ENCODE measurements at regions not wholly inside any gene's neighbourhood (a gene's known extent, or its start where the extent isn't known, plus 50 kb on each side); places are given as distances from the start of the nearest gene placed in this dataset.
"Not testable (repeated sequence)": the region's sequence is repeated elsewhere in the genome, so short reads cannot be mapped to it uniquely, and the experiment has no call there.

DNA sequence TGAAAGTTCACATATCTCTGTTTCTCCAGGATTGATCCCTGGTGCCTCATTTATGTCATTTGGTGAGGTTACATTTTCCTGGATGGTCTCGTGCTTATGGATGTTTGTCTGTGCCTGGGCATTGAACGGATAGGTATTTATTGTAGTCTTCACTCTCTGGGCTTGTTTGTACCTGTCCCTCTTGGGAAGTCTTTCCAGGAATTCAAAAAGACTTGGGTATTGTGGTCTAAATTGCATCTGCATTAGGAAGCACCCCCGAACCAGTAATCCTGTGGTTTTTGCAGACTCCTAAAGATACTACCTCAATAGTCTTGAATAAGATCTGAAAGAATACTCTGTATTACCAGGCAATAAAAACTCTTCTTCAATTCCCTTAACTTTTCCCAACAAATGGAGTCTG is 720.8 kb downstream of the SLC6A15 start:
- DNase-seq = no peak

DNA sequence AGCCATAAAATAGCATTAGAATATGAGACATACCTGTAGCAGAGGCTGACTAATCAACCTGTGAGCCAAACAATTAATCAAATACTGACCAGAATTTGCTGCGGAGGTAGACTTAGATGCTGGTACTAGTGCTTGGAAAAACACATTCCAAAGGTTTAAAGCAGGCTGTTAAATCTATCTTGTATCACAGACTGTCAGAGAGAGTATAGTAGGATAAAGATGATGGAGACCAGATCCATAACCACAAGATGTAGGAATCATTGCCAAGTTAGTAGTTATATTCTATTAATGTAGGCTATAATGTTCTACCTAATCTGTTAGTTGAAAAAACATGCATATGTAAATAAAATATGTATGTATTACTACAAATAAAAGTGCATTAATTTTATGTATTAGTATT is 726.2 kb downstream of the SLC6A15 start:
- no peak for DNase-seq

DNA sequence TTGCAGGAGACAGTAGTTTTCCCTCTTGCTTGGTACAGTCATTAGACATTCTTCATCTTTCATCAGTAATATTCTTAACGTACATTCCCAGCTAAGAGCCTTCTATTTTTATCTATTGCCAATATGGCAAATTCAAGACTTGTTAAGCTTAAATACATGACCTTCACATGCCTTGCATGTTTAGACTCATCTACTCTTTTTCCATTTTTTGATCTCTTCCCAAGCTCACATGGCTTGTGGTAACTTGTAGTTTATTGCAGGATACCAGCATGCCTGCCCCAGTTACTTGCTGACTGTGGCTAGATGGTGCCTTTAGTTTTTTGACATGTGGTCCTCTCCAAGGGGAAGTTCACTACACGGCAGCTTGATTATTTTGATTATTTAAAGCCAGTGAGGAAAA is 729.0 kb downstream of the SLC6A15 start:
- no peak for DNase-seq

DNA sequence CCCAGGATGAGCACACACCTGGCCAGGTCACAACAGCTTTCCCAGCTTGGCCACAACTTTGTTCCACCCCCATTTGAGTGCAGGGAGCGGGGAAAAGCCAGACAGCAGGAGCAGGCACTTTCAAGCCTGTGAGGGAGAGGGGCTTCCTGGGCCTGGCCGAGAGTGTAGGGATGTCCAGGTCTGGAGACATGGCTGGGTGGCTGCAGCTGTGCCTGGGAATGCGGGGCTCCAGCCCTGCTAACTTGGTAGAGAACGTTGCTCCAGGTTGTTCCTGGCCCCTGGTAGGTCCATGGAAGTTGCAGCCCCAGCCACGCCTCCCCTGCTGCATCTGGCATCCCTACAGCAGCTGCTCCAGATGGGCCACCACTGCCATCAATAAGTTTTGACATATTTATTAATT is 738.5 kb downstream of the SLC6A15 start:
- no peak for DNase-seq

DNA sequence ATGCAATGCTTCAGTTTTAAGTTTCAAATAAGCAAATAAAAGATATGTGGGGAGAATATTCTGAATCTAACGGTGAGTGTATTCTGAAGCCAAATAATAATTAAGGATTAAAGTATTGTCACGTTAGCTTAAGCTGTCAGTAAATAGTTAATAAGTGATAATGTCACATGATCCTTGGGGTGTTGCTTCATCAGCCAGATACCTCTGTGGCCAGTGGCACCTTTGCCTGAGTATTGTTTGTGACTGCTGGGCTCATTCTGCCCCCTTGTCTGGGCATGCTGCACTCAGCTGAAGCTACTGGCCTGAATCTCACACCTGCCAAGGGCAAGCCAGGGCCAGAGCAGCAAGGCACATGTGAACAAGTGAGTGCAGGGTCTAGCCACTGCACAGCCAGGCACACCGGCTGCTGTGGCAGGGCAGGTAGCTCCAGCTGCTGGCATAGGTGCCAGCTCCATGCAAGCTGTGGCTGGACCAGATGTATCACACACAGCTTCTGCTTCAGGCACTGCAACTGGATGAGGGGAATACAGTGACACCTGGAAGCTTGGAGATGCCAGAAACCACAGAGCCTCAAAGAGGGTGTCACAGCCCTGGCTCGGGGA is 739.7 kb downstream of the SLC6A15 start:
- no peak for DNase-seq

DNA sequence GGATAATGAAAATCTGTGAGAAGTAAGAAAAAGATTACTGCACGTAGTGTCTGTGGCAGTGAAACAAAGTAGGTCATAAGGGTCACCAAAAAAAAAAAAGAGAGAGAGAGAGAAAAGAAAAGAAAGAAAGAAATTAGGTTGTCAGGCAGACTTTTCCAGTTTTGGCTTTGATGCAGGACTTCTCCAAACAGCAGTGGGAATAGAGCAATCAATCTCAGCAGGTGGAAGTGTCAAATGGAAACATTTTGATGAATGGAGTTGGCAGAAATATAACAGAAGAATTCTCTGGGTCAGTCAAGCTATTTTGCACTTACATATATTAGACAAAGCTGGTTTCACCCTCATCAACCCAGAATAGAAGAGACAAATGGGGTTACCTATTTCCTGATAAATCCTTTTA is 745.8 kb downstream of the SLC6A15 start:
- no peak for DNase-seq

DNA sequence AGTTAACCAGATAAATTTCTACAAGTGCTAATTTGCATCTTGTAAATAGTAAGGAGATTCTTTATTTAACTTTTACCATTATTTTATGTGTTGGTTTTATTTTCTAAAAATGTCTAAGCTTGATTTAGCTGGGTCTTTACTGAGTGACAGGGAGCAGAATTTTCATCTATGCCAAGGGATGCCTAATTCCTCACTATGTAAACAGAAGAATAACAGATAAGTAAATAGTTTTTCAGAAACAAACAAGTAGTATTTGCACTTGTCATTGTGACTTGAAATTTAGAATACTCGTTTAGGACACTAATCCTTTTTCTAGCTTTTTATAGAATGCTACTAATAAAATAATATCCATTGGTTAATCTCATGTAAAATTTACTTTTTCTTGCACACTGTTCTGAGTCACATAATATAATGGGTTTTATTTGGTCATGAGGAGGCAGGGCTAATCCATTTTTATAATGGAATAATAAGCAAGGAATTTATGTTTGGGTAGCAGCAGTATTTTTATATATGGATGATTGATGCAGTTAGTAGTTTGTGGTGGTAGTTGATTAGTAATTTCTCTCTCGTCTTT is 746.5 kb downstream of the SLC6A15 start:
- DNase-seq = no peak

DNA sequence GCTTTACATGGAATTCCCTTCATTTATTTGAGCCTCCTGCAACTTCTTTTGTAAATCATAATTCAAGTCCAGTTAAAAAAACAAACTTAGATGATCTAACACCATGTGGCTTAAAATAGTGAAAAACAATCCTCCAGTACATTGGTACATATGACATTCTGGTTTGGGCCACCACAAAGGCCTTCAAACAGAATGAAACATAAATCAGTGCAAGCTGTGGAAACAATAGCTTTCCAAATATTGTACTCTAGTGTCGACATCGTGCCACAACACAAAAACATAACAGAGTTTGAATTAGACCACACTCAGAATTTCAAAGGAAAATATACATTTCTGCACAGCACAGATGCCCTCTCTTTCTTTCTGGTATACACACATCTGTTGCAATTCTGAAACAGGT is 751.3 kb downstream of the SLC6A15 start:
- no peak for DNase-seq

DNA sequence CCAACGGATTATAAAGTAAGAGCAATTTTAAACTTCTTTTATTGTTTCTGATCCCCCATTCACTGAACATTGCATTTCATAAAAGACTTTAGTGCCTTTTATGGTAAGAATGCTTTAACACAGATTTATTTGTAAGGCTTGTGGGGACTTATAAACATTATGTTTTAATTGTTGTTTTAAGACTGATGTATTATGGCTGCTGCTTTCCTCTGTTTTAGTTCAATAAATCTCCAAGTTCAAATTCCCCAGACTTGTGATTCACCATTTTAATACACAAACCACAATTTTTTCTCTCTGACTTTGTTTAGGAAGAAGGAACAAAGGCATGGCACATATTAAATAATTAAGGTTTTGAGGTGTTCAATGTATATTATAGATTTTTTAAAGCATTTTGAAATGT is 753.3 kb downstream of the SLC6A15 start:
- DNase-seq = no peak

DNA sequence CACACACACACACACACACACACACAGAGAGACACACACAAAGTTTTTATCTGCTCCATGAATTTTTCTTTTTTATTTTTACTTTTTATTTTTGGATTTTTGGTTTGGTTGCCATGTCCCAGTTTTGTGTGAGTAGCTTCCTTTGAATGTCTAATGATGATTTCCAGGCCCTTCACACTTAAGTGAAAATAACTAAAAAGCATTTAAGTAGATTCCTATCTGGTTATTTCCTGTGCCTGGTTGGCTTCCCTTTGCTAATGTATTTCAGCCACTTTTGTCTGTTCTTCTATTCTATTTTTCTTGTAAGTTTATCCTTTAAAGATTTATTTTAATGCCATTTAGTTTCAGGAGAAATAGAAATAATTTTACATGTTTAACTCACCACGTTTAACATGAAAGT is 755.4 kb downstream of the SLC6A15 start:
- no peak for DNase-seq

DNA sequence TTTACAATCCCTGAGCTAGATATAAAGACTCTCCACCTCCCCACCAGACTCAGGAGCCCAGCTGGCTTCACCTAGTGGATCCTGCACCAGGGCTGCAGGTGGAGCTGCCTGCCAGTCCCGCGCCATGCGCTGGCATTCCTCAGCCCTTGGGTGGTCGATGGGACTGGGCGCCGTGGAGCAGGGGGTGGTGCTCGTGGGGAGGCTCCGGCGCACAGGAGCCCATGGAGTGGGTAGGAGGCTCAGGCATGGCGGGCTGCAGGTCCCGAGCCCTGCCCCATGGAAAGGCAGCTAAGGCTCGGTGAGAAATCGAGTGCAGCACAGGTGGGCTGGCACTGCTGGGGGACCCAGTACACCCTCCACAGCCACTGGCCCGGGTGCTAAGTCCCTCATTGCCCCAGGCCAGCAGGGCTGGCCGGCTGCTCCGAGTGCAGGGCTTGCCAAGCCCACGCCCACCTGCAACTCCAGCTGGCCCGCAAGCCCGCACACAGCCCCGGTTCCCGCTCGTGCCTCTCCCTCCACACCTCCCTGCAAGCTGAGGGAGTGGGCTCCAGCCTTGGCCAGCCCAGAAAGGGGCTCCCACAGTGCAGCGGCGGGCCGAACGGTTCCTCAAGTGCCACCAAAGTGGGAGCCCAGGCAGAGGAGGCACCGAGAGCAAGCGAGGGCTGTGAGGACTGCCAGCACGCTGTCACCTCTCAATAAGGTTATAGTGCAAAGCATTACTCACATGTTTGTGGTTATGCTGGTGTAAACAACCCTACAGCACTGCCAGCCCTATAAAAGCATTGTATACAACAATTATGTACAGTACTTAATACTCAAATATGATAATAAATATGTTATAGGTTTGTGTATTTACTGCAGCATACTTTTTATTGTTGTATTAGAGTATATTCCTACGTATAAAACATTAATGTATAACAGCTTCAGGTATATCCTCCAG is 757.3 kb downstream of the SLC6A15 start:
- DNase-seq = not testable (repeated sequence)

DNA sequence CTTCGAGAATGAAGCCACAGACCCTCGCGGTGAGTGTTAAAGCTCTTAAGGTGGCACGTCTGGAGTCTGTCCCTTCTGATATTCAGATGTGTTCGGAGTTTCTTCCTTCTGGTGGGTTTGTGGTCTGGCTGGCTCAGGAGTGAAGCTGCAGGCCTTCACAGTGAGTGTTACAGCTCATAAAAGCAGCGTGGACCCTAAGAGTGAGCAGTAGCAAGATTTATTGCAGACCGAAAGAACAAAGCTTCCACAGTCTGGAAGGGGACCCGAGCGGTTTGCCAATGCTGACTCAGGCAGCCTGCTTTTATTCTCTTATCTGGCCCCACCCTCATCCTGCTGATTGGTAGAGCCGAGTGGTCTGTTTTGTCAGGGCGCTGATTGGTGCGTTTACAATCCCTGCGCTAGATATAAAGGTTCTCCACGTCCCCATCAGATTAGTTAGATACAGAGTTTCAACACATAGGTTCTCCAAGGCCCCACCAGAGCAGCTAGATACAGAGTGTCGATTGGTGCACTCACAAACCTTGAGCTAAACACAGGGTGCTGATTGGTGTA is 758.1 kb downstream of the SLC6A15 start:
- not testable (repeated sequence) for DNase-seq

DNA sequence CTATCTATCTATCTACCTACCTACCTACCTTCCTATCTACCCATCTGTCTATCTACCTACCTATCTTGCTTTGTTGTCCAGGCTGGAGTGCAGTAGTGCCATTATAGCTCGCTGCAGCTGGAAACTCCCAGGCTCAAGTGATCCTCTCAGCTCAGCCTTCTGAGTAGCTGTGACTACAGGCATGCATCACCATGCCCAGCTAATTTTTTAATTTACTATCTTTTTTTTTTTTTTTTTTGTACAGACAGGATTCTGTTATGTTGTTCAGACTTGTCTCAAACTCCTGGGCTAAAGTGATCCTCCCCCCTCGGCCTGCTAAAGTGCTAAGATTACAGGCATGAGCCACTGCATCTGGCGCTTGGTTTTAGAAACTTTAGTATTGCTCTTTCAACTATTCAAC is 762.4 kb downstream of the SLC6A15 start:
- no peak for DNase-seq

DNA sequence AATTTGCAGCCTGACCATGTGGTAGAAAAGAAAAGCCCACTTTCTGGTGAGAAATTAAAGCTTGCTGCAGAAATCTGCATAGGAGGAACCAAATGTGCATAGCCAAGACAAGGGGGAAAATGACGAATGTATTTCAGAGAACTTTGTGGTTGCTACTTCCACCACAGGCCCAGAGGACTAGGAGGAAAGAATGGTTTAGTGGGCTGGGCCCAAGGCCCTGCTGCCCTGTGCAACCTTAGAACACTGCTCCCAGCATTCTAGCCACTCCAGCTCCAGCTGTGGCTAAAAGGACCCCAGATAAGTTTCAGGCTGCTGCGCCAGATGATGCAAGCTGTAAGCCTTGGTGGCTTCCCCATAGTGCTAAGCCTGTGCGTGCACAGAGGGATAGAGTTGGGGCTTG is 764.3 kb downstream of the SLC6A15 start:
- DNase-seq = no peak

DNA sequence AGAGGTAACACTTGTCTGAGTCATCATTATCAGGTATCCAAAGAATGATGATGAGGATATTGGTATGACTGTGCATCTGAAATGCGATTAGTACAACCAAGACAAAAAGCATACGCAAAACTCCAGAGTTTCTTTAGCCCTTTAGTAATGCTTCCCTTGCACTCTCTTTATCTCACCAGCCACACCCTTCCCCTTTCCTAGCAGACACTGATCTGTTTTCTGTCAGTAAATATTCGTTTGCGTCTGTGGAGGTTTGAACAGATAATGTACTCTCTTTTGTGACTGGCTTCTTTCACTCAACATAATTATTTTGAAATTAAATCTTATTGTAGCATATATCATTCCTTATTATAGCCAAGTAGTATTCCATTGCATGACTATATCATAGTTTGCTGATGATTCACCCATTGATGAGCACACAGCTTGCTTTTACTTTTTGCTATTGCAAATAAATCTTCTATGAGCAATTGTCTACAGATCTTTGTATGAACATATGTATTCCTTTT is 775.7 kb downstream of the SLC6A15 start:
- DNase-seq = no peak

DNA sequence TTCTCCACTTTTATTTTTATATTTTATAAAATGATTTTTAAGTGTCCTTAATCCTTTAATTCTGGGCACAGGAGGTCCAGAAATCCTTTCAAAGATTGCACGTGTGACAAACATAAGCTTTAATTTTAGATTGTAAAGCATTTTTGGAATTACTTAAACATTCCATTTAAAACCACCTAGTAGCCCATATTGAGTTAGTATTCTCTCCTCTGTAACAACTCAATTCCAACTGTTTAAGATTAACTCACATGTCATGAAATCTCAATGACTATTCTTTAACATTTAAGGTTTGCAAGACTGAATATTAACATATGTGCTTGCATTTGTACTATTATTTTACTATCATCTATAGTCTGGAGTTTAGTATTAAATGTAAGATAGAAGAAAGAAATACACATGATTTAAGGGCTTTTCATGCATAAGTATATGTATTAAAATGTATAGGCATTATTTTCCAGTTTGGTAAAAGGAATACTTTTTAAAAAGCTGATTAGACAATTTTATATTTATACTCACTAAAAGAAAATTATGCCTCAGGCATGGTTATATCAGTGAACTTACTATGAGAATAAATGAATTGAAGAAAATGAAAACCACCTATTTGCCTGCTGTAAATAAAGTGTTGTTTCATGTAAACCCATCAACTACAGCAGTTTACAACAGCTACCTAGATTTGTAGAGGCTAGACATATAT is 776.9 kb downstream of the SLC6A15 start:
- DNase-seq = no peak

DNA sequence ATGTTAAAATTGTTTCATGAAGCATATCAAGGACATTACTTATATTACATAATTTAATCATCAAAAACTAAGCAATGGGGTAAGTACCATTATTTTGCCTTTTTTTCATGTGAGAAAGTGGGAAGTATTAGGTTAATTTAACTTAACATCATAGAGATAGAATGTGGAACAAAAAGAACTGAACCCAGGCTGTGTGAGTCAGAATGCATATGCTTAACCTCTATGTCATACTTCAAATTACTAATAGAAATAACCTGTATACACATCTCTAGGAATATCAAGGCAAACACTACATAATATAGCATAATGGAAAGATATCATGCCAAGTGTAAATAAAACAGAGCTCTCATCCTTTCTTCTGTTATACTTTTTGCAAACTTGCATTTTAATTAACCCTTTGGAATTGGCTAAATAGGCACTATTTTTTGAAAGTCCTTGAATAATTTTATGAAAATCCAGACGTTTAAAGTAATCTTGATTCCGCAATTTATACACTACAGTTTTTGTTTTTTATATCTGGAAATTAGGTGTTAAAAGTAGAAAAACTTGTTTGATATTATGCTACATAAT is 777.7 kb downstream of the SLC6A15 start:
- DNase-seq = no peak

DNA sequence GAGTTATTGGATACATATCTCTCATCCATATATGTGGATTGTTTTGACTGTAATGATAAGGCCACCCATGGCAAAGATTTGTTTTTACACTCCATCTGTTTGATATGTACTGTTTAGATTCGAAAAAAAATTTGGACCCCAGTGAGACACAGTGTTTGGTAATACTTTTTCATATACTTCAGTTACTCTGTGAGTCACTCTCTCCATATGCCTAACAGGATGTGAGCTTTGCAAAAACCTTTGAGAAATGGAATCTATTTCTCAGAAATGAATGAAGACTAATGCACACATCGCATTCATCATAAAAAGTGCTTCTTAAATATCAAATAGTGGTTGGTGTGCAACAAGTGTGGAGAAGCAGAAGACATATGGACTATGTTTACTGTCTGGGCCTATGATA is 781.5 kb downstream of the SLC6A15 start:
- no peak for DNase-seq

DNA sequence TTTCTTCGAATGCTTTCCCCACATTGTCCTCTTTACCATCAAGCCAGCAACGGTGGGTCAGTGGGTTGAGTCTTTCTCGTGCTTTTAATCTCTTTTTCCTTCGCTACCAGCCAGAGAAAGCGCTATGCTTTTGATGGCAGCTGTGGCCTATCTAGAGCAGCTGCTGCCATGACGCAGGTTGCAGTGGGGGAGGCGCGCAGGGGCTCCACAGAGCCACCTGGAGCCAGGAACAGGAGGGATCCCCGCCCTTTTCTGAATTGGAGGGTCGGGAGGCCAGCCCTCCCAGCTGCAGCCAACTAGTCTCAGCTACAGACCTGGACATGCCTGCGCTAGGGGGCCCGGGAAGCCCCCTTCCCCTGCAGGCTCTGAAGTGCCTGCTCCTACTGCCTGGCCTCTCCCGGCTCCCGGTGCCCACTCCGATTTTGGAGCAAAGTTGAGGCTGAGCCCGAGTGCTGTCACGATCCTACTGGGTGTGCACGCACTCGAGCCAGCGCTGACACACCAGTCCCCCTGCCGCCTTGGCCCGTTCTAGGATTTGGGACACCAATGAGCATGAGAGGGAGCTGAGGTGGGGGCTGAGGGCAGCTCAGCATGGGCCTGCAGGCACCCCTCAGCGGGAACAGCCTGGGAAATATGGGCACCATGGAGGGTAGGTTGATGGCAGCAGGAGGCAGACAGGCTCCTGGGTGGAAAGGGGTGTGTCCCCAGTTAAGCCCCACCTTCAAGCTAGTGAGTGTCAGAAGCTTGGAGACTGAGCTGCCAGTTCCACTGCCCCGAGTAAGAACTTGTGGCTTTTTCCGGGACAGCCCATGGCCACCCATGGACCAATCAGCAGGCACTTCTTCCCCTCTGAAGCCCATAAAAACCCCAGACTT is 784.2 kb downstream of the SLC6A15 start:
- DNase-seq = no peak

DNA sequence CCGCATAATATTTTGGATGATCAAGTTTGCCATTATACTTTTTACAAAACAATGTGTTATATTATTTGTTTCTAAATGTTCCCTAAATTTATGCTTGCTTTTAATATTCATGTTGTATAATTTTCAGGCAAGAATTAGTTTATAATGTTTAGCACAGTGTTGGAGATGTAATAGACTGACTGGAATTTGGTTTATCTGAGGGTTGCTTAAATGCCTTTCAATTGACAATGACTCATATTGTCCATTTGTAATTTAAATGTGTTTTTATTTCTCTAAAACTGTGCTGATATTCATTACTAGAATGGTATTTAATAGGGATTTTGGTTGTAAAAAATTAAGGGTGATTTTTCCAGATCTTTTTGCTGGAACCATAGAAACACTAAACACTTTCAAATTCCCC is 788.4 kb downstream of the SLC6A15 start:
- no peak for DNase-seq

DNA sequence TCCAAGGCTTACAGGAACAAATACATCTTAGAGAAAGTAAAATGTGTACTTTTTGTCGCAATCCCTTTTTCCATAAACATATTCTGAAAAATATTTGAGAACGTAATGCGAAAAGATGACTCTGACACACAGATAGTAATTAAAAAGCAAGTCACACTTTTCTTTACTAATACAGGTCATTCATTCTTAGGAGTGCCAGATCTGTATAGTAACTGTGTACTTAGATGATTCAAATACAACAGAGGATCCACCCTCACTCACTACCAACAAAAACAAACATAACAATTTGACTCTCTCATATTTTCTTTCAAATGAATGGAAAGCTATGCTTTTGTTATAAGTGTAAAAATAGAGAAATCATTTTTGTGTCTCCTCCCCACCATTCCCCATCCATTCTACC is 795.4 kb downstream of the SLC6A15 start:
- DNase-seq = no peak

DNA sequence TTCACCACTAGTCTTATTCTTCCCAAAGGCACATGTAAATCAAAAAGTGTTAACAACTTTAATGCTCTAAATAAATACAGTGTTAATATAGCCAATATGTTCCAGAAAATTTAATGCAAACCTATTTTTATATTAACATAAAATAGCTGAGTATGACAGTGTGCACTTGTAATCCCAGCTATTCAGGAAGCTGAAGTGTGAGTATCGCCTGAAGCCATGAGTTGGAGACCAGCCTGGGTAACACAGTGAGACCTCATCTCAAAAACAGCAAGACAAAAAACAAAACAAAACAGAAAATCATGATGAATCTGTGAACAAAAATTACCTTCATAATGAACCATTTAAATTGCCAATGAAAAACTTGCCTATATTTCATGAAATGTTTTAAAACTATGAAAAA is 798.9 kb downstream of the SLC6A15 start:
- no peak for DNase-seq
